ENCODE measurements at regions not wholly inside any gene's neighbourhood (a gene's known extent, or its start where the extent isn't known, plus 50 kb on each side); places are given as distances from the start of the nearest gene placed in this dataset.

GRCh38 chr20:12870588-12870987, 138.2 kb upstream of the SPTLC3 start:
- TF ChIP-seq RAD21 (IDR thresholded peaks at IDR 0.05 in 1 of 2, conservative IDR thresholded peaks at IDR 0.05 in 1 of 2; ENCODE audit: low read depth in 2 of 2, low read length in 2 of 2) (no peak), PHF8 (conservative IDR thresholded peaks at IDR 0.05; ENCODE audit: low read depth, low read length) (no peak), SP4 (IDR thresholded peaks at IDR 0.05; ENCODE audit: low read length) (no peak), YY1 (IDR thresholded peaks at IDR 0.05; ENCODE audit: low read depth, low read length) (no peak), TAF1 (IDR thresholded peaks at IDR 0.05; ENCODE audit: low read depth, low read length) (no peak), POLR2AphosphoS5 (IDR thresholded peaks at IDR 0.05; ENCODE audit: low read depth, low read length) (no peak), POLR2A (IDR thresholded peaks at IDR 0.05; ENCODE audit: control extremely low read depth in 1 of 2, low read depth in 2 of 2, low read length in 2 of 2) (no peak), RFX5 (IDR thresholded peaks at IDR 0.05; ENCODE audit: borderline replicate concordance, low read depth, low read length) (no peak), SUZ12 (IDR thresholded peaks at IDR 0.05; ENCODE audit: low read length) (no peak)
- TF ChIP-seq, protein P1, sequence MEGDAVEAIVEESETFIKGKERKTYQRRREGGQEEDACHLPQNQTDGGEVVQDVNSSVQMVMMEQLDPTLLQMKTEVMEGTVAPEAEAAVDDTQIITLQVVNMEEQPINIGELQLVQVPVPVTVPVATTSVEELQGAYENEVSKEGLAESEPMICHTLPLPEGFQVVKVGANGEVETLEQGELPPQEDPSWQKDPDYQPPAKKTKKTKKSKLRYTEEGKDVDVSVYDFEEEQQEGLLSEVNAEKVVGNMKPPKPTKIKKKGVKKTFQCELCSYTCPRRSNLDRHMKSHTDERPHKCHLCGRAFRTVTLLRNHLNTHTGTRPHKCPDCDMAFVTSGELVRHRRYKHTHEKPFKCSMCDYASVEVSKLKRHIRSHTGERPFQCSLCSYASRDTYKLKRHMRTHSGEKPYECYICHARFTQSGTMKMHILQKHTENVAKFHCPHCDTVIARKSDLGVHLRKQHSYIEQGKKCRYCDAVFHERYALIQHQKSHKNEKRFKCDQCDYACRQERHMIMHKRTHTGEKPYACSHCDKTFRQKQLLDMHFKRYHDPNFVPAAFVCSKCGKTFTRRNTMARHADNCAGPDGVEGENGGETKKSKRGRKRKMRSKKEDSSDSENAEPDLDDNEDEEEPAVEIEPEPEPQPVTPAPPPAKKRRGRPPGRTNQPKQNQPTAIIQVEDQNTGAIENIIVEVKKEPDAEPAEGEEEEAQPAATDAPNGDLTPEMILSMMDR (IDR thresholded peaks at IDR 0.05; ENCODE audit: control extremely low read depth in 1 of 3, insufficient read depth in 1 of 3, low read depth in 1 of 3, low read length in 3 of 3): no peak

Measured in H1 (cell line).